PFSK-1 (cell line): ENCODE measurements at regions not wholly inside any gene's neighbourhood (a gene's known extent, or its start where the extent isn't known, plus 50 kb on each side); places are given as distances from the start of the nearest gene placed in this dataset.

Experiments
- FOXP2 ChIP-seq: optimal IDR thresholded peaks from 2 replicates; pipeline ENCODE3; 2011; ENCODE audit warnings: borderline replicate concordance, control low read depth, inconsistent platforms; ENCODE audit not compliant: insufficient read depth; ENCODE audit errors: extremely low read length, extremely low read depth
- POLR2AphosphoS5 ChIP-seq: IDR thresholded peaks from 2 replicates; pipeline ENCODE4 v1.6.1; 2012; ENCODE audit warnings: low read depth, mild to moderate bottlenecking, control low read depth, low read length, moderate library complexity
- REST ChIP-seq, 2 experiments: IDR thresholded peaks; 2 replicates each; pipeline versions ENCODE4 v1.6.1 to v1.8.0; 2011 to 2012; ENCODE audit warnings: low read depth in 2 of 2, low read length in 2 of 2, control low read depth in 1 of 2, inconsistent platforms in 1 of 2, mild to moderate bottlenecking in 1 of 2, moderate library complexity in 1 of 2; ENCODE audit not compliant: insufficient read depth in 1 of 2
- SIN3A ChIP-seq: IDR thresholded peaks from 2 replicates; pipeline ENCODE4 v1.6.1; 2012; ENCODE audit warnings: mild to moderate bottlenecking, low read length, moderate library complexity, borderline replicate concordance; ENCODE audit not compliant: insufficient read depth
- TAF1 ChIP-seq: IDR thresholded peaks from 2 replicates; pipeline ENCODE4 v1.6.1; 2012; ENCODE audit warnings: low read length, control low read depth, borderline replicate concordance; ENCODE audit not compliant: insufficient read depth

GRCh38 chr10:118903251-118903650, 126.3 kb upstream of the NANOS1 start:
- no peak for TF ChIP-seq POLR2AphosphoS5
- no peak for TF ChIP-seq REST (IDR thresholded peaks at IDR 0.05; ENCODE audit: insufficient read depth in 1 of 2, low read depth in 2 of 2, low read length in 2 of 2)
- TF ChIP-seq TAF1: no peak
- no peak for TF ChIP-seq SIN3A
- no peak for TF ChIP-seq FOXP2
